CD4-positive, alpha-beta T cell treated with Interleukin-12 subunit alpha and Interleukin-12 subunit beta, for 1 hour (primary cell): ENCODE measurements at regions not wholly inside any gene's neighbourhood (a gene's known extent, or its start where the extent isn't known, plus 50 kb on each side); places are given as distances from the start of the nearest gene placed in this dataset.
"Not testable (repeated sequence)": the region's sequence is repeated elsewhere in the genome, so short reads cannot be mapped to it uniquely, and the experiment has no call there.

ENCODE experiments used
- DNase-seq: peaks from one replicate; pipeline ENCODE4 v3.0.0-alpha.2; 2020

- no peak for DNase-seq
Measured at GRCh38 chr11:104774578-104774977, 123.7 kb downstream of the CASP12 start.

GRCh38 chr11:104772806-104773241, 125.4 kb downstream of the CASP12 start:
- peak; percentile 12 for DNase-seq

- DNase-seq: no peak
Measured at GRCh38 chr11:104771763-104772162, 126.5 kb downstream of the CASP12 start.

- DNase-seq: not testable (repeated sequence)
Measured at GRCh38 chr11:104771046-104771445, 127.2 kb downstream of the CASP12 start.

GRCh38 chr11:104765401-104766095, 132.7 kb downstream of the CASP12 start:
- DNase-seq: no peak

- no peak for DNase-seq
Measured at GRCh38 chr11:104764710-104765045, 133.6 kb downstream of the CASP12 start.

- no peak for DNase-seq
Measured at GRCh38 chr11:104763930-104764709, 134.1 kb downstream of the CASP12 start.

- DNase-seq: no peak
Measured at GRCh38 chr11:104761511-104761910, 136.7 kb downstream of the CASP12 start.

GRCh38 chr11:104759464-104759863, 138.8 kb downstream of the CASP12 start:
- DNase-seq: no peak

- no peak for DNase-seq
Measured at GRCh38 chr11:104738918-104739317, 159.3 kb downstream of the CASP12 start.

GRCh38 chr11:104738208-104738607, 160.1 kb downstream of the CASP12 start:
- DNase-seq: no peak

GRCh38 chr11:104736502-104736901, 161.8 kb downstream of the CASP12 start:
- peak; percentile 6 for DNase-seq

- no peak for DNase-seq
Measured at GRCh38 chr11:104734998-104735397, 163.3 kb downstream of the CASP12 start.

- DNase-seq: no peak
Measured at GRCh38 chr11:104731890-104732289, 166.4 kb downstream of the CASP12 start.

GRCh38 chr11:104728927-104729326, 169.3 kb downstream of the CASP12 start:
- no peak for DNase-seq

- DNase-seq: no peak
Measured at GRCh38 chr11:104727768-104728167, 170.5 kb downstream of the CASP12 start.

- no peak for DNase-seq
Measured at GRCh38 chr11:104727095-104727494, 171.2 kb downstream of the CASP12 start.

GRCh38 chr11:104725796-104726408, 172.4 kb downstream of the CASP12 start:
- no peak for DNase-seq

- no peak for DNase-seq
Measured at GRCh38 chr11:104713401-104713800, 184.9 kb downstream of the CASP12 start.

- DNase-seq: peak; percentile 87
Measured at GRCh38 chr11:104705490-104706190, 192.6 kb downstream of the CASP12 start.

GRCh38 chr11:104704888-104705287, 193.4 kb downstream of the CASP12 start:
- DNase-seq: no peak

GRCh38 chr11:104704146-104704830, 194.0 kb downstream of the CASP12 start:
- DNase-seq: no peak

- DNase-seq: peak; percentile 14
Measured at GRCh38 chr11:104700609-104701008, 197.7 kb downstream of the CASP12 start.
